ENCODE measurements at regions not wholly inside any gene's neighbourhood (a gene's known extent, or its start where the extent isn't known, plus 50 kb on each side); places are given as distances from the start of the nearest gene placed in this dataset.
A peak's percentile ranks its signal among the peaks of the same experiment; 100 is the strongest.

DNA sequence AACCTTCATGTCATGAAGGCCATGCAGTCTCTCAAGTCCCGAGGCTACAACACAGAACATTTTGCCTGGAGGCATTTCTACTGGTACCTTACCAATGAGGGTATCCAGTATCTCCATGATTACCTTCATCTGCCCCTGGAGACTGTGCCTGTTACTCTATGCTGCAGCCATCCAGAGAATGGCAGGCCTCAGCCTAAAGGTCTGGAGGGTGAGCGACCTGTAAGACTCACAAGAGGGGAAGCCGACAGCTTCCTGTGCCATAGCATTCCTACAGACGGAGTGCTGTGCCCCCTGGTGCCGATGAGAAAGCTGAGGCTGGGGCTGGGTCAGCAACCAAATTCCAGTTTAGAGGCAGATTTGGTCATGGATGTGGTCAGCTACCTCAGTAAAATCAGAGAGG, 51.3 kb upstream of the CADPS start:
- Histone ChIP-seq H3K4me3 (ENCODE audit: low read depth, low read length) (no peak overlapping the region), H3K27ac (ENCODE audit: low read depth, low read length) (no peak overlapping the region), H3K4me1 (ENCODE audit: control insufficient read depth, insufficient read depth, low read length) (no peaks in the 10 kb centered on the region), H3K9me3 (ENCODE audit: control insufficient read depth, insufficient read depth, low read length) (no peaks in the 10 kb centered on the region), H3K36me3 (ENCODE audit: control insufficient read depth, insufficient read depth, low read length) (no peaks in the 10 kb centered on the region), H3K27me3 (ENCODE audit: control insufficient read depth, insufficient read depth, low read length) (peaks cover 3% of the 10 kb centered on the region)
- WGBS (ENCODE audit: insufficient coverage): 64% methylated on average over 5 of the region's 5 CpGs
- no peak for DNase-seq (ENCODE audit: low read depth in 4 of 6, low spot score in 6 of 6)

DNA sequence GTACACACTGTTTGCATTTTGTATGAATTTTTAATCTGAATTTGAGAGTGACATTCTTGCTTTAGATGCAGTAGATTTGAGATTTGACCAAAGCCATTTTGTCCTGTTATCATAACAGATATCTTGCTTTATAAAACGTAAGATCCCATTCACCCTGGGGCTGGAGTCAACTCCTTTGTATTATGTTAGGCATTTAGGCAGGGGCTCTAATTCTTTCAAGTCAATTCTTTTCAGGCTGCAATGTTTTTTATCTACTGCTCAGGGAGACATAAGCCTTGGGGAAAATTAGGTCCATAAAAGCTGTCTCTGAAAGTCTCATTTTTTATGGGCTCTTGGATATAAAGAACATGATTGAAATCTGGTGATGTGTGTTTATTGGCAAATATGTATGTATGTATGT, 53.0 kb upstream of the CADPS start:
- no CpG with 5 or more reads among the region's 1 CpG for WGBS (ENCODE audit: insufficient coverage)
- no peaks in the 10 kb centered on the region for H3K9me3 ChIP-seq (ENCODE audit: control insufficient read depth, insufficient read depth, low read length)
- no peaks in the 10 kb centered on the region for H3K36me3 ChIP-seq (ENCODE audit: control insufficient read depth, insufficient read depth, low read length)
- no peak overlapping the region for H3K4me3 ChIP-seq (ENCODE audit: low read depth, low read length)
- H3K27me3 ChIP-seq (ENCODE audit: control insufficient read depth, insufficient read depth, low read length): peaks cover 3% of the 10 kb centered on the region
- H3K27ac ChIP-seq (ENCODE audit: low read depth, low read length): no peak overlapping the region
- DNase-seq (ENCODE audit: low read depth in 4 of 6, low spot score in 6 of 6): peak in 1 of 6 donors; percentile 19
- no peaks in the 10 kb centered on the region for H3K4me1 ChIP-seq (ENCODE audit: control insufficient read depth, insufficient read depth, low read length)

DNA sequence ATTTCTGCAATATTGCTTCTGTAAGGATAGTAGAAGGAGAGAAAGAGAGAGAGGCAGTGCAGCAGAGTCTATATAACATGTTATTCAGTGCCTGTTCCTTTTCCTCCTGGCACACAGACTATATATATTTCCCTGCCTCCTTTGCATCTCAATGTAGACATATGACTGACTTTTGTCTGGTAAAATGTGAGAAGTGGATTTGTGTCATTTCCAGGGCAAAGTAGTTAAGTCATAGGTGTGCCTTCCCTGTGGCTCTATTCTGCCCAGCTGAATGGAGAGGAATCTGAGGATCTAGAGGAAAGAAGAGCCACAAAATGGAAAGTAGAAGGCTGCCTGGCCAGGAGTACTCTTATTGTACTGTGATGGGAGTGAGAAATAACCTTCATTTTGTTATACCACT, 54.6 kb upstream of the CADPS start:
- Histone ChIP-seq H3K9me3 (ENCODE audit: control insufficient read depth, insufficient read depth, low read length) (no peaks in the 10 kb centered on the region), H3K27me3 (ENCODE audit: control insufficient read depth, insufficient read depth, low read length) (no peaks in the 10 kb centered on the region)
- DNase-seq (ENCODE audit: low read depth in 4 of 6, low spot score in 6 of 6): no peak

DNA sequence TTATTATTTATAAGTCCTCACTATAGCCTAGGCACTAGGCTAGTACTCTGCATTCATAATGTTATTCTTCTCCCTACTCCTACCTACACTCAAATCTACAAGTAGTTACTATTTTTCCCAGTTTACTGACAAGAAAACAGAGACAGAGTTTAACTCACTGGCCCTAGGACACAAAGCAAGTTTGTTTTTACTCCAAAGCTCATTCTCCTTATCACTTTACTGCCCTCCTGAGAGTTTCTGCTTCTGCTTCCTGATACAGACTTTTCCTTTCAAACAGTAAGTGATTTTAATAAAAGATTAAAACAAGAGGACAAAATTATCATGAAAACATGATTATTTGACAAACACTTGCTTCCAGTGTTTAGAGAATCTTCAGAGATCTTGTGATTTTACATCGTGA, 60.6 kb upstream of the CADPS start:
- Histone ChIP-seq H3K4me1 (ENCODE audit: control insufficient read depth, insufficient read depth, low read length) (no peaks in the 10 kb centered on the region), H3K9me3 (ENCODE audit: control insufficient read depth, insufficient read depth, low read length) (no peaks in the 10 kb centered on the region), H3K27me3 (ENCODE audit: control insufficient read depth, insufficient read depth, low read length) (peaks cover 3% of the 10 kb centered on the region), H3K36me3 (ENCODE audit: control insufficient read depth, insufficient read depth, low read length) (no peaks in the 10 kb centered on the region), H3K4me3 (ENCODE audit: low read depth, low read length) (no peak overlapping the region), H3K27ac (ENCODE audit: low read depth, low read length) (no peak overlapping the region)
- WGBS (ENCODE audit: insufficient coverage): no CpG with 5 or more reads among the region's 1 CpG
- DNase-seq (ENCODE audit: low read depth in 4 of 6, low spot score in 6 of 6): no peak

More for the DNA sequence above, 54.6 kb upstream of the CADPS start:
- Histone ChIP-seq H3K4me1 (ENCODE audit: control insufficient read depth, insufficient read depth, low read length) (no peaks in the 10 kb centered on the region), H3K36me3 (ENCODE audit: control insufficient read depth, insufficient read depth, low read length) (no peaks in the 10 kb centered on the region), H3K4me3 (ENCODE audit: low read depth, low read length) (no peak overlapping the region), H3K27ac (ENCODE audit: low read depth, low read length) (no peak overlapping the region)

DNA sequence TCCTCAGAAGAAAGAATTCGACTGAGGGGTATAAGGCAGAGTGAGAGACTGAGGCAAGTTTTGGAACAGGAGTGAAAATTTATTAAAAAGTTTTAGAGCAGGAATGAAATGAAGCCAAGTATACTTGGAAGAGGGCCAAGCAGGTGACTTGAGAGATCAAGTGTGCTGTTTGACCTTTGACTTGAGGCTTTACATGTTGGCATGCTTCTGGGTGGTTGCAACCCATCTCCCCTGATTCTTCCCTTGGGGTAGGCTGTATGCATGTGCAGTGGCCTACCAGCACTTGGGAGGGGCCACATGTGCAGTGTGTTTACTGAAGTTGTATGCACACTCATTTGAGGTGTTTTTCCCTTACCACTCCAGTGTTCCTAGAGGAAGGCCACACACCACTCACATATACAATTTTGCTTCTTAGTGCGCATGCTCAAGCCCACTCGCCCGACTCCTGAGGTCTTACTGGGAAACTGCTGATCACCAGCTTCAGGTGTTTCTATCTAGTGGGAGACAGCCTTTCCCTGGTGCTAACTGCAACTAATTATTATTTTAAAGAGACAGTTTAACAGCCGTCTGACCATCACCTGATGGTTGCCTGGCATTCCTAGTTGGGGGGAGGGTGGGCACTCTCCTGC, 61.5 kb upstream of the CADPS start:
- no peak overlapping the region for H3K27ac ChIP-seq (ENCODE audit: low read depth, low read length)
- WGBS (ENCODE audit: insufficient coverage): 100% methylated on average over 1 of the region's 5 CpGs

DNA sequence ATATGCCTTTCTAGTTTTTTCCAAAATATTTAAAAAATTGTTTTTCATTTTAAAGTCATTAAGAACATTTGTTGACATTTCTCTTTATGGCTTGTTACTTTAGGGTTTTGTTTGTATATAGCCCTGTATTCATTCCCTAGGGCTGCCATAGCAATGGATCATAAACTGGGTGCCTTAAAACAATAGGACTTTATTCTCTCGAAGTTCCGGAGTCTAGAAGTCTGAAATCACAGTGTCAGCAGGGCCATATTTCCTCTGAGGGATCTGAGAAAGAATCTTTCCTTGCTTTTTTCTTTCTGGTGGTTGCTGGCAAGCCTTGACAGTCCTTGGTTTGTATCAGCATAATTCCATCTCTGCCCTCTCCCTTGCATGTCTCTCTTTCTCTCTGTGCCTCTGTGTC, 63.4 kb upstream of the CADPS start:
- DNase-seq (ENCODE audit: low read depth in 4 of 6, low spot score in 6 of 6): no peak
- H3K27ac ChIP-seq (ENCODE audit: low read depth, low read length): no peak overlapping the region
- WGBS (ENCODE audit: insufficient coverage): 71% methylated on average over 2 of the region's 2 CpGs

More for the DNA sequence above, 61.5 kb upstream of the CADPS start:
- no peak overlapping the region for H3K4me3 ChIP-seq (ENCODE audit: low read depth, low read length)
- H3K4me1 ChIP-seq (ENCODE audit: control insufficient read depth, insufficient read depth, low read length): no peaks in the 10 kb centered on the region
- H3K36me3 ChIP-seq (ENCODE audit: control insufficient read depth, insufficient read depth, low read length): no peaks in the 10 kb centered on the region
- H3K9me3 ChIP-seq (ENCODE audit: control insufficient read depth, insufficient read depth, low read length): no peaks in the 10 kb centered on the region
- DNase-seq (ENCODE audit: low read depth in 4 of 6, low spot score in 6 of 6): no peak
- peaks cover 3% of the 10 kb centered on the region for H3K27me3 ChIP-seq (ENCODE audit: control insufficient read depth, insufficient read depth, low read length)

DNA sequence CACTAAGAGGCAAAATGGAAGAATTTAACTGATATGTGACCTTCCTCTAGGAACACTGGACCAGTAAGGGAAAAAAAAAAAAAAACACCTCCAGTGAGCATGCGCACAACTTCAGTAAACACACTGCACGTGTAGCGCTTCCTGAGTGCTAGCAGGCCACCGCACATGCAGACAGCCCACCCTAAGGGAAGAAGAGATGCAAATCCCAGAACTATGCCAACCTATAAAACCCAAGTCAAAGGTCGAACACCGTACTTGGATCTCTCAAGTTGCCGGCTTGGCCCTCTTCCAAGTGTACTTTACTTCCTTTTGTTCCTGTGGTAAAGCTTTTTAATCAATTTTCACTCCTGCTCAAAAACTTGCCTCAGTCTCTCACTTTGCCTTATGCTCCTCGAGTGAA, 64.5 kb upstream of the CADPS start:
- Histone ChIP-seq H3K4me1 (ENCODE audit: control insufficient read depth, insufficient read depth, low read length) (no peaks in the 10 kb centered on the region), H3K4me3 (ENCODE audit: low read depth, low read length) (no peak overlapping the region), H3K9me3 (ENCODE audit: control insufficient read depth, insufficient read depth, low read length) (no peaks in the 10 kb centered on the region), H3K27ac (ENCODE audit: low read depth, low read length) (no peak overlapping the region), H3K36me3 (ENCODE audit: control insufficient read depth, insufficient read depth, low read length) (no peaks in the 10 kb centered on the region), H3K27me3 (ENCODE audit: control insufficient read depth, insufficient read depth, low read length) (peaks cover 3% of the 10 kb centered on the region)
- 61% methylated on average over 4 of the region's 8 CpGs for WGBS (ENCODE audit: insufficient coverage)
- DNase-seq (ENCODE audit: low read depth in 4 of 6, low spot score in 6 of 6): no peak

More for the DNA sequence above, 63.4 kb upstream of the CADPS start:
- Histone ChIP-seq H3K4me1 (ENCODE audit: control insufficient read depth, insufficient read depth, low read length) (no peaks in the 10 kb centered on the region), H3K9me3 (ENCODE audit: control insufficient read depth, insufficient read depth, low read length) (no peaks in the 10 kb centered on the region), H3K36me3 (ENCODE audit: control insufficient read depth, insufficient read depth, low read length) (no peaks in the 10 kb centered on the region), H3K4me3 (ENCODE audit: low read depth, low read length) (no peak overlapping the region), H3K27me3 (ENCODE audit: control insufficient read depth, insufficient read depth, low read length) (peaks cover 3% of the 10 kb centered on the region)

DNA sequence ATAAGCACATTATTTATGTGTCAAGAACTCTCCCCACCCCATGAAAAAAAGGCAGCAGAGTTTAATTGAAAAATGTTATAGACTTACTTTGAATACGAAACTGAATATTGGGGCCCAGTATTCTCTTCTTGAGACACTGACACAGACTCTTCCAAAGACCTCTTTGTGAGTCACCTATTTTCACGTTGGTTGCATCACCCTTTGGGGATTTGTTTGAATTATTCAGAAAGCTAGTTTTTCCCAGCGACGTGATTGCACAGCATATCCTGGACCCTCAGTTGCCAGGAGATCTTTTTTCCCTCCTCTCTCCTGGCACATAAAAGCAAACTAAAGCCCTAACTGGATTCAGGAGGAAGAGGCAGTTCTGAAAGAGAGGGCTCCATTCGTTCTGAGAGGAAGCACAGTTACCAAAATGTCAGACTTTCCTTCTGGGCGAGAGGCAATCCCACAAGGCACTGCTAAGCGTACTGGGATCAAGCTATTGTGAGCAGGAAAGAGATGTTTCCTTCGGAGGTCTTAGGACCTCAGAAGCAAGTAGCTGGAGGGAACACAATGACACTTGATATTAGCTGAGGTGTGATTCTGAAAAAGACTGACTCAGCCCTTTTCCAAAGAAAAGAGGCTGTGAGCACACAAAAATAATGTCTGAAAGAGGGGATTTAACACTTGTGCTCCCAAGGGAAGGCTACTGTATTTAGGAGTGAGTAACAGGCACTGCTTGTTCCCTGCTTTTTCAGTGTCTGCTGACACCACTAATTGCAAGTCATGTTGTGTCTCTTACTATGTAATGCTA, 65.8 kb upstream of the CADPS start:
- 7% methylated on average over 2 of the region's 8 CpGs for WGBS (ENCODE audit: insufficient coverage)
- Histone ChIP-seq H3K4me3 (ENCODE audit: low read depth, low read length) (no peak overlapping the region), H3K9me3 (ENCODE audit: control insufficient read depth, insufficient read depth, low read length) (no peaks in the 10 kb centered on the region), H3K4me1 (ENCODE audit: control insufficient read depth, insufficient read depth, low read length) (no peaks in the 10 kb centered on the region), H3K27me3 (ENCODE audit: control insufficient read depth, insufficient read depth, low read length) (no peaks in the 10 kb centered on the region), H3K36me3 (ENCODE audit: control insufficient read depth, insufficient read depth, low read length) (no peaks in the 10 kb centered on the region), H3K27ac (ENCODE audit: low read depth, low read length) (peak overlapping the region; percentile 26)
- peak in 2 of 6 donors; percentile 49 to 54 for DNase-seq (ENCODE audit: low read depth in 4 of 6, low spot score in 6 of 6)

DNA sequence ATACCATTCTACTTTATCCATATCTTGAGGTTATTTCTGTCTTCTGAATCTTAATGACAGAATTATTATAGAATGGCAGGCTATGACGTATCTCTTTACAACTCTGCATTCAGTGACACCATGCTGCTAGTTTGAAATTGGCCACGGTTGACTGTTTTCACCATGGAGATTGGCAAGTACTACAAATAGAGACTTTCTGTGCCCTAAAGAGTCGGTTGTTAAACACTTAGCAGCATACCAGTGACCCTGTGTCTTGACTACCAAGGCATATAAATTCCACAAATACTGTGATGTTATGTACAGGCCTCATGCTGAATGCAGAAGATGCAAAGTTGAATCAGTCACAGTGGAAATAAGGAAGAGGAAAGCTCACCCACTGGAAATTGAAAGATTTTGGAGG, 67.0 kb upstream of the CADPS start:
- no peaks in the 10 kb centered on the region for H3K36me3 ChIP-seq (ENCODE audit: control insufficient read depth, insufficient read depth, low read length)
- peak in 5 of 6 donors; percentile 54 to 89 (median 64) for DNase-seq (ENCODE audit: low read depth in 4 of 6, low spot score in 6 of 6)
- H3K27me3 ChIP-seq (ENCODE audit: control insufficient read depth, insufficient read depth, low read length): no peaks in the 10 kb centered on the region
- no peaks in the 10 kb centered on the region for H3K9me3 ChIP-seq (ENCODE audit: control insufficient read depth, insufficient read depth, low read length)
- WGBS (ENCODE audit: insufficient coverage): 18% methylated on average over 1 of the region's 3 CpGs
- H3K27ac ChIP-seq (ENCODE audit: low read depth, low read length): no peak overlapping the region
- no peaks in the 10 kb centered on the region for H3K4me1 ChIP-seq (ENCODE audit: control insufficient read depth, insufficient read depth, low read length)
- no peak overlapping the region for H3K4me3 ChIP-seq (ENCODE audit: low read depth, low read length)

DNA sequence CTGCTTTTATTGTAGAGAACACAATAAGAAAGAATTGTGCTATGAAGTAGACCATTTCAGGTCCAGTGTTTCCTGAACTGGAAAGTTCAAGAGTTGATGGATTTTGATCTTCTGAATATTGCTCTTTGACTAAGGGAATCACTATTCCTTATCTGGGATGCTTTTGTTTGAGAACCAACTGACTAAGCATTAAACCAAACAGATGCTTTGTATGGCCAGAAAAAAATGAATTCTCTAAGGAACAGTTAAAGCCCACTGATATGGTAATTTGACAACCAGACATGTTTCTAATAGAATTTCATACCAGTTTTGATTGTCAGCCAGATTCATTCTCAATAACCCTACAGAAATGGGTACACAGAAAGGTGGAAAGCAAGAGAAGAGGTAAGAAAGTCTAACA, 67.5 kb upstream of the CADPS start:
- Histone ChIP-seq H3K27me3 (ENCODE audit: control insufficient read depth, insufficient read depth, low read length) (no peaks in the 10 kb centered on the region), H3K4me1 (ENCODE audit: control insufficient read depth, insufficient read depth, low read length) (no peaks in the 10 kb centered on the region), H3K9me3 (ENCODE audit: control insufficient read depth, insufficient read depth, low read length) (no peaks in the 10 kb centered on the region), H3K36me3 (ENCODE audit: control insufficient read depth, insufficient read depth, low read length) (no peaks in the 10 kb centered on the region), H3K27ac (ENCODE audit: low read depth, low read length) (no peak overlapping the region), H3K4me3 (ENCODE audit: low read depth, low read length) (no peak overlapping the region)
- no peak for DNase-seq (ENCODE audit: low read depth in 4 of 6, low spot score in 6 of 6)

Measured in spinal cord (tissue), 9 donors.